ENCODE measurements at regions not wholly inside any gene's neighbourhood (a gene's known extent, or its start where the extent isn't known, plus 50 kb on each side); places are given as distances from the start of the nearest gene placed in this dataset.

- in situ Hi-C loops (cut with HindIII; ENCODE audit: low sequenced_read_pairs) = no loop called here
- DNase-seq (ENCODE audit: low spot score) = no peak
These were observed 1228.2 kb downstream of the ROBO2 start for GRCh38 chr3:78268087-78268486.

DNA sequence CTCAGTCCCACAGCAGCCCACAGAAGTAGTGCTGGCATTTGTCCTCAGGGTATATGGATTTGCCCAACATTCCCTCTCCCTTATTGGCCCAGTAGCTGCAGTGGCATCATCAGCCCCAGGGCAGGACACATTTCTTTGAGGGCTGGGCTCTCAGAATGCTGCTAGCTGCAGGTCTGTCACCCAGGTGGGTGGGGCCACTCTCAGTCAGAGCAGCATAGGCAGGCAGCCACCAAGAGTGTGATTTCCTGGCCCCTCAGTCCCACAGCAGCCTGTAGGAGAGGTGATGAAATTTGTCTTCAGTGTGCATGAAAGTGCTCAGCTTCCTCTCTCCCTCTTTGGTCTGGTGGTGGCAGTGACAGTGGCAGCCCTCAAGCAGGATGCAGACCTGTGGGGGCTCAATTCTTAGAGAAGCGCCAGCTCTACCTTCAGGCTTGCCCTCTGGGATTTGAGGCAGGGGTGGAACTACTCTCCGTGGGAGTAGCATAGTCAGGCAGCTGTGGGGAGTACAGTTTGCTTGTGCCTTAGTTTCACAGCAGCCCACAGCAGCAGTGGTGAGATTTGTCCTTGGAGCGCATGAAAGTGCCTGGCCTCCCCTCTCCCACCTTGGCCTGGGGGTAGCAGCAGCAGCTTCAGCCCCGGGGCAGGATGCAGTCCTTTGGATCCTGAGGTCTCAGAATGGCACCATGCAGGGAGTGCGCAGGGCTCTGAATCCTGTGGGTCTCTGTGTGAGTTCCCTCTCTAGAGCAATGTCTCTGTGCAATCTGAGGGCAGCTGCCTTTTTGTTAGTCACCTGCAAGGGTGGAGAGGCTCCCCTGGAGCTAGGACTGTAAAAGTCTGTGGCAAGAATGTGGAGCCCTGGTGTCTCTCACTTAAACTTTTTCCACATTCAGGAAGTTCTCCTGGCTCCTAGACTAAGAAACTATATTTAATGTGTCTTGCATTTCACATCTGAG lies 1229.1 kb downstream of the ROBO2 start:
- in situ Hi-C loops (cut with HindIII; ENCODE audit: low sequenced_read_pairs) = no loop called here
- no peak for DNase-seq (ENCODE audit: low spot score)

GRCh38 chr3:78273326-78273725 lies 1233.4 kb downstream of the ROBO2 start:
- in situ Hi-C loops (cut with HindIII; ENCODE audit: low sequenced_read_pairs) = no loop called here
- DNase-seq (ENCODE audit: low spot score) = no peak

DNA sequence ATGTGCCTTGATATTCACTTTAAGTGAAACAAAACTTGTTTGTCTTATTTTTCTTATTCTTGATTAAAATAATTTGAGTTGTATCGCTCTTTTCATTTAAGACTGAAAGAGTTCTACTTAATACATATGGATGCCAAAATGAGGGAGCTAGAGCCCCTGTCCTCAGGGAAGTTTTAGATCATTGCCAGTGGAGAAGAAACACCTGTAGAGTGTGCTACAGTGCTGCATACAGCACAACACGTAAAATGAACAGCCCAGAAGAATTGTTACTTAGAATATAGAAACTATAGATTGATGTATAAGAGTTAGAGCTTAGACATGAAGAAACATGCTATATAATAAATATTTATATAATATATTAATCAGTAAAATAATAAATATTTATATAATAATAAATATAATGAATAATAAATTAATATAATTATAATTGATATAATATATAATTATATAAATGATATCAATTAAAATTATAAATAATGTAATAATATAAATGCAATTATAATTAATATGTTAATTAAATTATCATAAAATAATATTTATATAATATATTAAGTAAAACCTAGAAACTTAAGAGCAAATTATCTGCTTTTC lies 1234.7 kb downstream of the ROBO2 start:
- no peak for DNase-seq (ENCODE audit: low spot score)
- in situ Hi-C loops (cut with HindIII; ENCODE audit: low sequenced_read_pairs) = no loop called here

DNA sequence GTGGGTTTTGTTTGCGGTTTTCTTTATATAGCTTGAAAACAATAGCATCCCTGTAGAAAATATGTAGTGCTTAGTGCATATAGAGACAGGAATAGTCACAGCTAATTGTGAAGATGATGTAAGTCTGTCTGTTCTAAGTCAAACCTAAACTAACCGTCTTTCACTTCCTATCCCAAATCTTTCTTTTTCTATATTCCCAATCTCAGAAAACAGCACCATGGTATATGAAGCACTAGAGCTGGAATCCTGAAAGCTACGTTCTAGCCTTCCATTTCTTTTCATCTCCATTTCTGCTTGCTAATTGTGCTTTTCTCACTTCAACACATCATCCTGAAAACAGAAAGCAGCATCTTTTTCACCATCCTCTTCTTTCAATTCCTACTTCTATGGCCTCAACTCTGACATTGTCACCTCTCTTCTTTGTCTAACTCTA lies 1235.5 kb downstream of the ROBO2 start:
- no peak for DNase-seq (ENCODE audit: low spot score)
- in situ Hi-C loops (cut with HindIII; ENCODE audit: low sequenced_read_pairs) = no loop called here

DNA sequence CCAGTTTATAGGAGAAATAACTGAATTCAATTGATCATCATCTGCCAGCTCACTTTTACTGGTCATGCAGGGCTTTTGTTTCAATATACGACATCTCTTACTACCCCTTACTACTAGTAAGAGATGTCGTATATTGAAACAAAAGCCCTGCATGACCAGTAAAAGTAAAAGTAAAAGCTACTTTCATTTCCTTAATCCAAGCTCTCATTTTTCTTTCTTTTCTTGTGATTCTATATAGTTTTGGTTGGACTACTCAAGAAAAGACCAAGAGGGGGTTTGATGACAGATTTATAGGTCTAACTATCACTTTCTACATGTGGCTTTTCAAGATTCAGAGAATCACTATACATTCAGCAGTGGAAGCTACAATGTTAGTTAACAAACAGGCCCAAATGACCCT lies 1237.3 kb downstream of the ROBO2 start:
- no peak for DNase-seq (ENCODE audit: low spot score)
- in situ Hi-C loops (cut with HindIII; ENCODE audit: low sequenced_read_pairs) = no loop called here

DNA sequence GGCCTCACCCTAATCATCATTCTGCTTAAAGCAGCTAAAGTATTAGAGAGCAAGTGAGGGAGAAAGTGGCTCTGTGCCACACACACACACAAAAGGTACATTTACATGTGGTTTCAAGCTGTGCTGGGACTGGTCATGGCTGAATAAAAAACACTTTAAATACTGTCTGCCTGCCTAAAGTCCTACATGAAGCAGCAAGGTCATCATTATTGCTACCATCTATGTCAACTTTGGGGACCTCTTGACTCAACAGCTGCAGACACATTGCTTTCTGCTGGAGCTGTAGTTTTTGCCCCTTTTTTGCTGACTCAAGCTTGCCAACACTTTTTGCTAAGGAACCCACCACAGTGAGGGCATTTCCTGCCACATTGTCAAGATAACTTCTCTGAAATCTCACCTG lies 1237.9 kb downstream of the ROBO2 start:
- DNase-seq (ENCODE audit: low spot score) = no peak
- in situ Hi-C loops (cut with HindIII; ENCODE audit: low sequenced_read_pairs) = no loop called here

DNA sequence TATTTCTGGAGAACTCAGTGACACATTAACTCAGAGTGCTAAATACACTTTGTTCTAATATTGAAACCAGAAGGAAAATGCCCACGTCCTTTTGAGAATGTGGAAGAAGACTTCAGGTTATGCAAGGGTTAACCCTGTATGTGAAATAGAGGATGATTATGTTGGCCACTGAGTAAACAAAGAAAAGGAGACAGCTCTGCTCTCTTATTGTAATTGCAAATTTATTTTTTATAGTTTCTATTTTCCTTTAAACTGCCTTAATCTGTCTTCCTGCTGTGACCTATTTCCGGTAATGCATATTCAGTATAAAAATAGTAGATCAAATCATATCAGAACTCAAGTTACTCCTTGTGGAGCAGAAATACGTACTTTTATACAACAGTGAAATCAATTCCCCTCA lies 1239.2 kb downstream of the ROBO2 start:
- in situ Hi-C loops (cut with HindIII; ENCODE audit: low sequenced_read_pairs) = no loop called here
- no peak for DNase-seq (ENCODE audit: low spot score)

- no peak for DNase-seq (ENCODE audit: low spot score)
- in situ Hi-C loops (cut with HindIII; ENCODE audit: low sequenced_read_pairs) = no loop called here
These were observed 1241.5 kb downstream of the ROBO2 start for GRCh38 chr3:78281381-78281780.

GRCh38 chr3:78283994-78284393 lies 1244.1 kb downstream of the ROBO2 start:
- DNase-seq (ENCODE audit: low spot score) = no peak
- in situ Hi-C loops (cut with HindIII; ENCODE audit: low sequenced_read_pairs) = no loop called here

- DNase-seq (ENCODE audit: low spot score) = no peak
- in situ Hi-C loops (cut with HindIII; ENCODE audit: low sequenced_read_pairs) = no loop called here
These were observed 1245.3 kb downstream of the ROBO2 start for GRCh38 chr3:78285032-78285728.

DNA sequence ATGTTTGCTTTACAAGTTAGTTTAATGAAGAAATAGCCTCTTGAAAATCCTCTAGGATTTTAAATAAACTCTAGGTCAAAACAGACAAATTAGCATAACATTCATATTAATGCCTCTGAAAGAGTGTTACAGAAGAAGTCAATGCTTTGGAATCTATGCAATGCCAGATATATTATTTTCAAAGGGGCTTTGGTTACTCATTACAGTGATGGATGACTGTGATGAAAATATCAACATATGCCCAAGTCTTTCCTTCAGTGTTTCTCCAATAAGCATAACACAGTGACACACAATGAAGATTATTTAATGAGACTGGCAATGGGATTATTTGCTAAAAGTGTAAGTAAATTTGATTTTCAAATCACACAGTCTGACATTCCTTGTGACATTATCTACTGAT lies 1247.2 kb downstream of the ROBO2 start:
- in situ Hi-C loops (cut with HindIII; ENCODE audit: low sequenced_read_pairs) = no loop called here
- no peak for DNase-seq (ENCODE audit: low spot score)

GRCh38 chr3:78293284-78293683 lies 1253.4 kb downstream of the ROBO2 start:
- in situ Hi-C loops (cut with HindIII; ENCODE audit: low sequenced_read_pairs) = no loop called here
- DNase-seq (ENCODE audit: low spot score) = no peak

DNA sequence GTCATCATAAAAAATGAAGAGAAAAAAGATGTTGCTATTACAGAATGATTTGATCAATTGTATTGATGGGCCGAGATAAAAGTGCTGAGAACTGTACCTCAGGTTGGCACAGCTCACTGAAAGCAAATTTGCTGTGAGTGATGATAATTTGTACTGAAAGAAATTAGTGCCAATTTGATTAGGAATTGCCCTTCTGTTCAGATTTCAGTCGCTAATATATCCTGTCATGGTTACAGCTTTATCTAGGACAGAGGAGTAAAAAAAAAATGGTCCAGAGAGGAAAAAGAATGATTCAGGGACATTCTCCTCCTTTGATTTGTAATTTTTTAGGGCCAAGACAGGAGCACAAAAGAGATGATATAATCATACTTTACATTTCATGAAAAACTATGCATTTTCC lies 1264.2 kb downstream of the ROBO2 start:
- DNase-seq (ENCODE audit: low spot score) = no peak
- in situ Hi-C loops (cut with HindIII; ENCODE audit: low sequenced_read_pairs) = no loop called here

GRCh38 chr3:78312851-78313250 lies 1273.0 kb downstream of the ROBO2 start:
- DNase-seq (ENCODE audit: low spot score) = no peak
- in situ Hi-C loops (cut with HindIII; ENCODE audit: low sequenced_read_pairs) = no loop called here

- no peak for DNase-seq (ENCODE audit: low spot score)
- in situ Hi-C loops (cut with HindIII; ENCODE audit: low sequenced_read_pairs) = no loop called here
These were observed 1273.4 kb downstream of the ROBO2 start for GRCh38 chr3:78313332-78313731.

- DNase-seq (ENCODE audit: low spot score) = no peak
- in situ Hi-C loops (cut with HindIII; ENCODE audit: low sequenced_read_pairs) = no loop called here
These were observed 1274.4 kb downstream of the ROBO2 start for GRCh38 chr3:78314327-78314726.

GRCh38 chr3:78317774-78318173 lies 1277.9 kb downstream of the ROBO2 start:
- in situ Hi-C loops (cut with HindIII; ENCODE audit: low sequenced_read_pairs) = no loop called here

GRCh38 chr3:78322780-78323179 lies 1282.9 kb downstream of the ROBO2 start:
- DNase-seq (ENCODE audit: low spot score) = no peak
- in situ Hi-C loops (cut with HindIII; ENCODE audit: low sequenced_read_pairs) = no loop called here

More at GRCh38 chr3:78317774-78318173, 1277.9 kb downstream of the ROBO2 start:
- DNase-seq (ENCODE audit: low spot score) = no peak

DNA sequence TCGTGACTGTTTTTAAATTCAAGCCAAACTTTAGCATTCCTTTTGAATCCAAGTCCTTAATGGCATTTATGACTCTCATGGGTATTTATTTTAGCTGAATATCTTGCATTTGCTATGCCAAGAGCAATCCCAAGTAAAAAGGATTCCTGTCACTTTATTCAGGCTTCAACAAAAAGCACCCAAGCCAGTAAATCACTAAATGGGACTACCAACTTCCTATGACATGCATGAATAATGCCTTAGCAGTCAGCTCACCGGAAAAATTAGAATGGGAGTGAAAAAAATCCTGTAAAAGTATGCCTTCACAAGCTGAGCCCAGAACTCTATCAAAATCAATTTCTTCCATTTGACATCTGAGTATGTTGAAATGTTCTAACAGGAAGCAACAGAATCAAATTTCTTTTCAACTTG lies 1297.9 kb downstream of the ROBO2 start:
- in situ Hi-C loops (cut with HindIII; ENCODE audit: low sequenced_read_pairs) = no loop called here
- DNase-seq (ENCODE audit: low spot score) = no peak

Data from G401 (cell line).